Fibroblast of mammary gland (primary cell): ENCODE measurements at regions not wholly inside any gene's neighbourhood (a gene's known extent, or its start where the extent isn't known, plus 50 kb on each side); places are given as distances from the start of the nearest gene placed in this dataset.
A peak's percentile ranks its signal among the peaks of the same experiment; 100 is the strongest.

ENCODE experiments used
- DNase-seq: peaks from one replicate; pipeline ENCODE4 v3.0.0-alpha.2; 2010; ENCODE audit warnings: low read depth
- H3K4me3 ChIP-seq: 2 replicates; pipeline ENCODE4 v1.5.1; 2011; ENCODE audit warnings: low read depth, mild to moderate bottlenecking, low read length, moderate library complexity; ENCODE audit not compliant: control insufficient read depth
- CTCF ChIP-seq: conservative IDR thresholded peaks from 2 replicates; pipeline ENCODE4 v1.5.1; 2011; ENCODE audit warnings: low read depth, low read length, inconsistent platforms; ENCODE audit not compliant: control insufficient read depth, insufficient read depth

- no peak overlapping the region for H3K4me3 ChIP-seq
- no peak for TF ChIP-seq CTCF
Observed at GRCh38 chr9:108526518-108526917, 329.3 kb downstream of the ACTL7B start.

GRCh38 chr9:108525186-108525585 lies 330.6 kb downstream of the ACTL7B start:
- TF ChIP-seq CTCF: no peak
- H3K4me3 ChIP-seq: no peak overlapping the region
- no peak for DNase-seq

More at GRCh38 chr9:108526518-108526917, 329.3 kb downstream of the ACTL7B start:
- DNase-seq: no peak

GRCh38 chr9:108521063-108521590 lies 334.7 kb downstream of the ACTL7B start:
- peak; percentile 69 for DNase-seq
- no peak for TF ChIP-seq CTCF
- no peak overlapping the region for H3K4me3 ChIP-seq

- no peak for DNase-seq
- no peak for TF ChIP-seq CTCF
- H3K4me3 ChIP-seq: no peak overlapping the region
Observed at GRCh38 chr9:108519437-108519836, 336.3 kb downstream of the ACTL7B start.

- H3K4me3 ChIP-seq: no peak overlapping the region
- DNase-seq: peak; percentile 18
- no peak for TF ChIP-seq CTCF
Observed at GRCh38 chr9:108517651-108518365, 338.0 kb downstream of the ACTL7B start.

- TF ChIP-seq CTCF: no peak
- no peak for DNase-seq
- no peak overlapping the region for H3K4me3 ChIP-seq
Observed at GRCh38 chr9:108516391-108516790, 339.4 kb downstream of the ACTL7B start.
